NCI-H510A treated with DMSO at 0.1 percent for 48 hours (cell line): ENCODE measurements at regions not wholly inside any gene's neighbourhood (a gene's known extent, or its start where the extent isn't known, plus 50 kb on each side); places are given as distances from the start of the nearest gene placed in this dataset.
"Not testable (repeated sequence)": the region's sequence is repeated elsewhere in the genome, so short reads cannot be mapped to it uniquely, and the experiment has no call there.

Experiments
- DNase-seq: peaks from one replicate; lab custom pipeline; 2025; lab: John Stamatoyannopoulos, UW

DNA sequence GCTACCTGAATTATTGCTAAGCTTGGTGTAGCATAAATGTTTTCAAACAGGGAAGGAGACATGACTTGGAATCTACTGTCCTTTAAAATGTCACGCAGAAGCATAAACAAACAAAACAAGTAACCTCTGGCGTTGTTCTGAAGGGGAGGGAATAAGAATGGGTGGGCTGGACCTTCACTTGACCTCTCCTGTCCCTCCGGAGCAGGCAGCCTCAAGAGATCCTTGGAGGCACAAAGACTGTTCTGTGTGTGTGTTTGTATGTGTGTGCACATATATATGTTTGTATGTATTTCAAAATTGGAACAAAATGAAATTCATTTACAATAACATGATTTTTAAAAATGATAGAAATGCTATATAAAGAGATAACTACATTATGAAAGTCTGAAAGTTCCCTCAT is 91.3 kb upstream of the DCLK2 start:
- DNase-seq, result no peak

- no peak for DNase-seq
Measured at GRCh38 chr4:149987330-149988086, 90.7 kb upstream of the DCLK2 start.

GRCh38 chr4:149988087-149988410 is 90.2 kb upstream of the DCLK2 start:
- no peak for DNase-seq

- no peak for DNase-seq
Measured at GRCh38 chr4:149993030-149993429, 85.2 kb upstream of the DCLK2 start.

DNA sequence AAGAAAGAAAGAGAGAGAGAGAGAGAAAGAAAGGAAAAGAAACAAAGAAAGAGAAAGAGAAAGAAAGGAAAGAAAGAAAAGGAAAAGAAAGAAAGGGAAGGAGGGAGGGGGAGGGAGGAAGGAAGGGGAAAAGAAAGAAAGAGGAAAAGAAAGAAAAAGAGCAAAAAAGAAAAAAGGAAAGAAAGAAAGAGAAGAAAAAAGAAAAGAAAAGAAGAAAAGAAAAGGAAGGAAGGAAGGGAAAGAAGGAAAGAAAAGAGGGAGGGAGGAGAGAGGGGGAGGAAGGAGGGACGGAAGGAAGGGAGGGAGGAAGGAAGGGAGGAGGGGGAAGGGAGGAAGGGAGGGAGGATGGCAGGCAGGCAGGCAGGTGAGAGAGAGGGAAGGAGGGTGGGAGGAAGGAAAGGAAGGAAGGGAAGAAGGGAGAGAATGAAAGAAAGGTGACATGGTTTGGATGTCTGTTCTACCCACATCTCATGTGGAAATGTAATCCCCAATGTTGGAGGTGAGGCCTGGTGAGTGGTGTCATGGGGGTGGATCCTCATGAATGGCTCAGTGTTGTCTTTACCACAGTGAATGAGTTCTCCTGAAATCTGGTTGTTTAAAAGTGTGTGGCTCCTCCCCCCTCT is 83.0 kb upstream of the DCLK2 start:
- DNase-seq, result no peak

GRCh38 chr4:149997881-149998421 is 80.3 kb upstream of the DCLK2 start:
- peak; percentile 11 for DNase-seq

DNA sequence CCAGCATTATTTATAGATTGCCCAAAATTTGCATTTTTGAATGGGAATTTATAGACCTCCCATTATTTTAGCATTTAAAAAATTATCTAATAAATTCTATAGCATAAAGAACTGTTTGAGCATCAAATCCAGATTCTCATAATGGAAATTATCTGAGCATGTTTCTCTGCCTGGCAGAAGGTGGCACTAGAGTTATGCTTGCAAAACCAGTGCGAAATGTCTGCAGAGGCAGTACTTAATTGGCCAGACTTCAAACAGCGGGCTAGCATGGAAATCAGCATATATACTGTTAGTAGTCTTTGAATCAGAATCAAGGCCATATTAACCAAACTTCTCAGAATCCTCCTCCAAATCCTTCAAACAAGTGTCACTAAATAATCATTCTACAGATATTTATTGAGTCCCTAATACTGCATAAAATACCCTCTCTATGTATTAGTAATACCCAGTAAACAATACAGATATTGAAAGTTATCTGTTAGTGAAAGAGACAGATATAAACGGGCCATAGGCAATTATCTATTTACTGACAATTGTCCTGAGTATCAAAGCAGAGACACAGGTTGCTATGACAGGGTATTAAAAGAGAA is 78.7 kb upstream of the DCLK2 start:
- no peak for DNase-seq

- DNase-seq, result no peak
Measured at GRCh38 chr4:150001815-150002214, 76.4 kb upstream of the DCLK2 start.

- no peak for DNase-seq
Measured at GRCh38 chr4:150002561-150002960, 75.7 kb upstream of the DCLK2 start.

DNA sequence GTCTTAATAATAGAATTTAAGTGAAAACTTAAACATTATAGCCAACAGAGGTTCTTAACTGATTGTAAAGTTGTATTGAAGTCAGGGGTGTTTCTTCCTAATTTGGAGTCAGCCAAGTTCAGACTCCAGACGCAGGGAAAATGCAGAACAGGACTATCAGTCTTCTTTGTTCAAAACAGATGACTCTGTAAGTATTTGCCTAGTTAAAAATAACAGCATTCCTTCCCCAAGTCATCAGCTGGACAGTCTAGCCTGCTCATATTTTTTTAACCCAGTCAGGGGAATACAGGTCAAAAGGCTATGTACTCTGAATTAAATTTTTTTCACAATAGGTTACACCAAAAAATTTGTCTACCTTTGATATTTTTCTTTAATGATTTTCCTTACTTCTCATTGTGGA is 73.8 kb upstream of the DCLK2 start:
- DNase-seq, result no peak

GRCh38 chr4:150005537-150005936 is 72.7 kb upstream of the DCLK2 start:
- no peak for DNase-seq

DNA sequence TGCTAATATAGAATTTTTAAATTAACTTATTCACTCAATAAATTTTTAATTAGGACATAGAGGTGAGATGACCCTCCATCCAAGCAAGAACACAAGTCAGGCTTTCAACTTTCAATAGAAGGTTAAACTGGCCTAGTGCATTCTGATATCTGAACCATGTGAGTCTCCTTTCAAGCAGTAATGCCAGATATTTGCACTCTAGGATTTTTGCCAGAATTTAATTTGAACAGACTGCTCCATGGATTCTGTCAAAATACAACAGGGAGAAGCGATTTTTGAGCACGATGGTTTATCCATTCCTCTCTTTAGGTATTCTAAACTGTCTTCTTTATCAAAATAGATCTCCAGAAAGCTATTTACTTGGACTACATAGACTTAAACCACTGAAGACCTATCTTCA is 72.0 kb upstream of the DCLK2 start:
- DNase-seq, result no peak

DNA sequence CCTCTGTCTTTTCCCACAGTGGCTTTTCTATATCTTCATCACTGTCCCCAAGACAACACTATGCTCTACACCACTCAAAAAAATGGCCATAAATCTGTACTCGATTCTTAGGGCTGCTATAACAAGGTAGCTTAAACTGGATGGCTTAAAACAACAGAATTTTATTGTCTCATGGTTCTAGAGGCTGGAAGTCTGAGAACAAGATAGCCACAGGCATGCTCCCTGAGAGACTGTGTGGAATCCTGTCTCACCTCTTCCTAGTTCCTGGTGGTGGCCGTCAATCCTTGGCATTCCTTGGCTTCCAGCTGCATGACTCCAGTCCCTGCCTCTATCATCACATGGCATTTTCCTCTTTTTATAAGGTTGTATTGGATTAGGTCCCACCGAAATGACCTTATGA is 70.7 kb upstream of the DCLK2 start:
- no peak for DNase-seq

GRCh38 chr4:150008546-150008945 is 69.7 kb upstream of the DCLK2 start:
- DNase-seq, result no peak

DNA sequence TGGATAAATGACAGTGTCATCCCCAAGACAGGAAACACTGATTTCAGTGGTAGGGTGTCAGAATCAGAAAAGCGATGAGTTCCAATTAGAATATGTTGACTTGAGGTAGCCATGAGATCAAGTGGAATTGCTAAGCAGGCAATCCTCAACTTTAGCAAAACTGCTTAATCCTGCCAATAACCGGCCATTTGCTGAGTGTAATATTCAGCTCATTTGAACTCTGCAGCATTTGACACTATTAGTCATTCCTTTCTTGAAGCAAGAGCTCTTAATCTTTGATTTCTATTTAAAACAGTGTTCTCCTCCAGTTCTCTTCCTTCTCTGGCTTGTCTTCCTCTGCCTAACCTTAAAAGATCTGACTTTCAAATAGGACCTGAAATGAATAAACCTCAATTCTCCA is 68.7 kb upstream of the DCLK2 start:
- DNase-seq, result no peak

DNA sequence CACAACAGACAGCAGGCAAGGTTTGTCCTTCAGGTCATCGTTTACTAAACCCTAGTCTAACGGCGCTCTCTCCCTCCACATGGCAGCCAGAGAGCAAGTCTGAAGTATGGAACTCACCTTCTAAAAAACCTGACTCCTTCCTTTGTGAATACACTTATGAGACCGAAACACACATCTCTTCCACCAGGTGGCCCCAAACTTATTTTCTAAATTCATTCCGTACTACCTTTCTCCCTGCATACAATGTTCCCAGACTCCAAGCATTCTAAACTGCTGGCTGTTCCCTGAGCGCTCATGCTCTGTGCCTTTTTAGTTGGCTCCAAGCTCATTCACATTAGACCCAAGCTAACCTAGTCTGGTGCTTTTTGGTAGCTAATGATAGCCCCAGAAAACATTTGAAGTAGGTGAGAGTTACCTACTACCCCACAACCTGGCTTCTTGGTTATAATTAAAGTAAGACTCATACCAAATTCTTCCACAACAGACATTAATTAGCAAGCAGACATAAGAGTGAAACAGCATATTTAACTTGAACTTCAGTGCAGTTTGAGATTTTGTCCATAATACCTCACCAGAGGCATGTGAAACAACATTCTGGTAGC is 67.6 kb upstream of the DCLK2 start:
- peak; percentile 72 for DNase-seq

- DNase-seq, result no peak
Measured at GRCh38 chr4:150012851-150013360, 65.3 kb upstream of the DCLK2 start.

- not testable (repeated sequence) for DNase-seq
Measured at GRCh38 chr4:150015910-150016309, 62.3 kb upstream of the DCLK2 start.

- not testable (repeated sequence) for DNase-seq
Measured at GRCh38 chr4:150016621-150017020, 61.6 kb upstream of the DCLK2 start.

- DNase-seq, result no peak
Measured at GRCh38 chr4:150018257-150018656, 60.0 kb upstream of the DCLK2 start.

DNA sequence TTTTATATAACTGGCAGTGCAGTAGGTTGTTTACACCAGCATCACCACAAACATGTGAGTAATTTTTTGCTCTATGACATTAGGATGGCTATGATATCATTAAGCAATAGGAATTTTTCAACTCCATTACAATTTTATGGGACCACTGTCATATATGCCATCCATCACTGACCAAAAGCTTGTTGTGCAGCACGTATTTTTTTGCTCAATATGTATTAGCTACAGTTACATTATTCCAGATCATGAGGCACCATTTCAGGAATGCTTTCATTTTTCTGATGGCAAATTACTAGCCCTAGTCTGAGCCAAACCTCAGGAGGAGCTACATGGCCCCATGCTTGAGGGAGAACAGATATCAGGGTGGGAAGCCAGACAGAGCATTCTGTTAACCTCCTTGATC is 56.8 kb upstream of the DCLK2 start:
- no peak for DNase-seq

DNA sequence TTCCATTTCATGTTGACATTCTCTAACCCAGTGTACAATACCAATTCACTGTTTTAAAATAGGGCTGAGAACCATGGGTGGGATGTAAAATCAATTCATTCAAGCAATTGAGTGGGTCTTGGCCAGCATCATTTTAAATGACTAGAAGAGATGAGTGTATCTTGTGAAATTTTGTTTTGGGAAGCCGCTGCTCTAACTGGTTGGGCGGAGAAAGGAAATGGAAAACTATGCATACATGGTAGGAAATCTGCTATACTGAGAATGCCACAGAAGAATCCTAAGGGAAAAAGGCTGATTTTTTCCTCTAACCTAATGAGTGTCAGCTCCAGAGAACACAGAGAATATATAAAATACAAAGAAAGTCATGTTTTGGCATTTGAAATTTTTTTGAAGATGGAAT is 54.8 kb upstream of the DCLK2 start:
- DNase-seq, result no peak

GRCh38 chr4:150026987-150027386 is 51.3 kb upstream of the DCLK2 start:
- DNase-seq, result not testable (repeated sequence)
